SK-N-SH (cell line): ENCODE measurements at regions not wholly inside any gene's neighbourhood (a gene's known extent, or its start where the extent isn't known, plus 50 kb on each side); places are given as distances from the start of the nearest gene placed in this dataset.

Source experiments
- JUND ChIP-seq: IDR thresholded peaks from 2 replicates; pipeline ENCODE4 v1.4.0; 2012
- RAD21 ChIP-seq: IDR thresholded peaks from 2 replicates; pipeline ENCODE4 v1.6.1; 2012; ENCODE audit warnings: mild to moderate bottlenecking, low read length
- RCOR1 ChIP-seq: fragments of 150-350 bp; IDR thresholded peaks from 2 replicates; pipeline ENCODE4 v1.6.1; 2017; ENCODE audit warnings: antibody characterized with exemption, low read length
- TAF1 ChIP-seq: IDR thresholded peaks from 2 replicates; pipeline ENCODE4 v1.6.1; 2012; ENCODE audit warnings: low read depth, mild to moderate bottlenecking, low read length, moderate library complexity, borderline replicate concordance
- TF ChIP-seq, protein P1 (sequence below): IDR thresholded peaks from 2 replicates; pipeline ENCODE4 v1.6.1; 2012; ENCODE audit warnings: mild to moderate bottlenecking, low read depth, low read length, moderate library complexity
- TF ChIP-seq, protein P2 (sequence below): IDR thresholded peaks from 2 replicates; pipeline ENCODE4; 2012
- TF ChIP-seq, protein P3 (sequence below): fragments of 200-600 bp; sonication (generic); IDR thresholded peaks from 2 replicates; pipeline ENCODE4 v1.6.1; 2017; ENCODE audit warnings: antibody characterized with exemption, mild to moderate bottlenecking, moderate library complexity

GRCh38 chr5:38197118-38197517 is 61.2 kb upstream of the EGFLAM start:
- TF ChIP-seq RAD21 (no peak), JUND (no peak), TAF1 (no peak), RCOR1 (no peak)
- TF ChIP-seq, protein P1, sequence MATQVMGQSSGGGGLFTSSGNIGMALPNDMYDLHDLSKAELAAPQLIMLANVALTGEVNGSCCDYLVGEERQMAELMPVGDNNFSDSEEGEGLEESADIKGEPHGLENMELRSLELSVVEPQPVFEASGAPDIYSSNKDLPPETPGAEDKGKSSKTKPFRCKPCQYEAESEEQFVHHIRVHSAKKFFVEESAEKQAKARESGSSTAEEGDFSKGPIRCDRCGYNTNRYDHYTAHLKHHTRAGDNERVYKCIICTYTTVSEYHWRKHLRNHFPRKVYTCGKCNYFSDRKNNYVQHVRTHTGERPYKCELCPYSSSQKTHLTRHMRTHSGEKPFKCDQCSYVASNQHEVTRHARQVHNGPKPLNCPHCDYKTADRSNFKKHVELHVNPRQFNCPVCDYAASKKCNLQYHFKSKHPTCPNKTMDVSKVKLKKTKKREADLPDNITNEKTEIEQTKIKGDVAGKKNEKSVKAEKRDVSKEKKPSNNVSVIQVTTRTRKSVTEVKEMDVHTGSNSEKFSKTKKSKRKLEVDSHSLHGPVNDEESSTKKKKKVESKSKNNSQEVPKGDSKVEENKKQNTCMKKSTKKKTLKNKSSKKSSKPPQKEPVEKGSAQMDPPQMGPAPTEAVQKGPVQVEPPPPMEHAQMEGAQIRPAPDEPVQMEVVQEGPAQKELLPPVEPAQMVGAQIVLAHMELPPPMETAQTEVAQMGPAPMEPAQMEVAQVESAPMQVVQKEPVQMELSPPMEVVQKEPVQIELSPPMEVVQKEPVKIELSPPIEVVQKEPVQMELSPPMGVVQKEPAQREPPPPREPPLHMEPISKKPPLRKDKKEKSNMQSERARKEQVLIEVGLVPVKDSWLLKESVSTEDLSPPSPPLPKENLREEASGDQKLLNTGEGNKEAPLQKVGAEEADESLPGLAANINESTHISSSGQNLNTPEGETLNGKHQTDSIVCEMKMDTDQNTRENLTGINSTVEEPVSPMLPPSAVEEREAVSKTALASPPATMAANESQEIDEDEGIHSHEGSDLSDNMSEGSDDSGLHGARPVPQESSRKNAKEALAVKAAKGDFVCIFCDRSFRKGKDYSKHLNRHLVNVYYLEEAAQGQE, result no peak
- TF ChIP-seq, protein P2, sequence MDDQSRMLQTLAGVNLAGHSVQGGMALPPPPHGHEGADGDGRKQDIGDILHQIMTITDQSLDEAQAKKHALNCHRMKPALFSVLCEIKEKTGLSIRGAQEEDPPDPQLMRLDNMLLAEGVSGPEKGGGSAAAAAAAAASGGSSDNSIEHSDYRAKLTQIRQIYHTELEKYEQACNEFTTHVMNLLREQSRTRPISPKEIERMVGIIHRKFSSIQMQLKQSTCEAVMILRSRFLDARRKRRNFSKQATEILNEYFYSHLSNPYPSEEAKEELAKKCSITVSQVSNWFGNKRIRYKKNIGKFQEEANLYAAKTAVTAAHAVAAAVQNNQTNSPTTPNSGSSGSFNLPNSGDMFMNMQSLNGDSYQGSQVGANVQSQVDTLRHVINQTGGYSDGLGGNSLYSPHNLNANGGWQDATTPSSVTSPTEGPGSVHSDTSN, result no peak
- TF ChIP-seq, protein P3, sequence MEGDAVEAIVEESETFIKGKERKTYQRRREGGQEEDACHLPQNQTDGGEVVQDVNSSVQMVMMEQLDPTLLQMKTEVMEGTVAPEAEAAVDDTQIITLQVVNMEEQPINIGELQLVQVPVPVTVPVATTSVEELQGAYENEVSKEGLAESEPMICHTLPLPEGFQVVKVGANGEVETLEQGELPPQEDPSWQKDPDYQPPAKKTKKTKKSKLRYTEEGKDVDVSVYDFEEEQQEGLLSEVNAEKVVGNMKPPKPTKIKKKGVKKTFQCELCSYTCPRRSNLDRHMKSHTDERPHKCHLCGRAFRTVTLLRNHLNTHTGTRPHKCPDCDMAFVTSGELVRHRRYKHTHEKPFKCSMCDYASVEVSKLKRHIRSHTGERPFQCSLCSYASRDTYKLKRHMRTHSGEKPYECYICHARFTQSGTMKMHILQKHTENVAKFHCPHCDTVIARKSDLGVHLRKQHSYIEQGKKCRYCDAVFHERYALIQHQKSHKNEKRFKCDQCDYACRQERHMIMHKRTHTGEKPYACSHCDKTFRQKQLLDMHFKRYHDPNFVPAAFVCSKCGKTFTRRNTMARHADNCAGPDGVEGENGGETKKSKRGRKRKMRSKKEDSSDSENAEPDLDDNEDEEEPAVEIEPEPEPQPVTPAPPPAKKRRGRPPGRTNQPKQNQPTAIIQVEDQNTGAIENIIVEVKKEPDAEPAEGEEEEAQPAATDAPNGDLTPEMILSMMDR, result no peak
